Astrocyte (in vitro differentiated cells and primary cell): ENCODE measurements at regions not wholly inside any gene's neighbourhood (a gene's known extent, or its start where the extent isn't known, plus 50 kb on each side); places are given as distances from the start of the nearest gene placed in this dataset.

ENCODE experiments used
- DNase-seq: peaks from one replicate; pipeline ENCODE4 v3.0.0-alpha.2; 2010; ENCODE audit warnings: low read depth
- FAIRE-seq: peaks from 2 replicates; lab custom pipeline; 2011; peaks lifted over from hg19 to GRCh38; lab: Jason Lieb, UNC
- H2AFZ ChIP-seq: 2 replicates; pipeline ENCODE4 v1.6.0; 2012; ENCODE audit warnings: low read depth, low read length, inconsistent platforms
- H3K27ac ChIP-seq: 2 replicates; pipeline ENCODE4 v1.5.1; 2011; ENCODE audit warnings: low read depth, low read length, inconsistent platforms
- H3K27me3 ChIP-seq: 2 replicates; pipeline ENCODE4 v1.6.0; 2011; ENCODE audit warnings: low read length, inconsistent platforms; ENCODE audit not compliant: insufficient read depth
- H3K36me3 ChIP-seq: 2 replicates; pipeline ENCODE4 v1.5.1; 2011; ENCODE audit warnings: low read length, inconsistent platforms; ENCODE audit not compliant: insufficient read depth
- H3K4me1 ChIP-seq: 2 replicates; pipeline ENCODE4 v1.5.1; 2011; ENCODE audit warnings: low read length, inconsistent platforms; ENCODE audit not compliant: insufficient read depth
- H3K4me2 ChIP-seq: 2 replicates; pipeline ENCODE4 v1.6.0; 2012; ENCODE audit warnings: low read length, inconsistent platforms
- H3K4me3 ChIP-seq: 2 replicates; pipeline ENCODE4 v1.5.1; 2011; ENCODE audit warnings: low read depth, mild to moderate bottlenecking, low read length, inconsistent platforms; ENCODE audit not compliant: insufficient read depth
- H3K79me2 ChIP-seq: 2 replicates; pipeline ENCODE4 v1.6.0; 2012; ENCODE audit warnings: mild to moderate bottlenecking, low read length, inconsistent platforms; ENCODE audit not compliant: insufficient read depth
- H3K9ac ChIP-seq: 2 replicates; pipeline ENCODE4 v1.6.0; 2012; ENCODE audit warnings: mild to moderate bottlenecking, low read length, inconsistent platforms
- H3K9me3 ChIP-seq: 2 replicates; pipeline ENCODE4 v1.5.1; 2012; ENCODE audit warnings: low read depth, mild to moderate bottlenecking, low read length, inconsistent platforms; ENCODE audit not compliant: insufficient read depth
- H4K20me1 ChIP-seq: 2 replicates; pipeline ENCODE4 v1.6.0; 2012; ENCODE audit warnings: low read length, inconsistent platforms; ENCODE audit not compliant: insufficient read depth
- H3K27ac Mint-ChIP-seq: one replicate; pipeline ENCODE4 v1.8.0; 2021; ENCODE audit warnings: mild to moderate bottlenecking, mixed read lengths; ENCODE audit not compliant: unreplicated experiment
- H3K27me3 Mint-ChIP-seq: one replicate; pipeline ENCODE4 v1.8.0; 2021; ENCODE audit warnings: low read depth, mixed read lengths; ENCODE audit not compliant: unreplicated experiment
- H3K36me3 Mint-ChIP-seq: one replicate; pipeline ENCODE4 v1.8.0; 2021; ENCODE audit warnings: low read depth, mixed read lengths; ENCODE audit not compliant: unreplicated experiment
- H3K4me1 Mint-ChIP-seq: one replicate; pipeline ENCODE4 v1.8.0; 2021; ENCODE audit warnings: low read depth, mixed read lengths; ENCODE audit not compliant: unreplicated experiment
- H3K4me3 Mint-ChIP-seq: one replicate; pipeline ENCODE4 v1.8.0; 2021; ENCODE audit warnings: mild to moderate bottlenecking, moderate library complexity, mixed read lengths; ENCODE audit not compliant: unreplicated experiment
- H3K9me3 Mint-ChIP-seq: one replicate; pipeline ENCODE4 v1.8.0; 2021; ENCODE audit warnings: mild to moderate bottlenecking, mixed read lengths; ENCODE audit not compliant: unreplicated experiment
- EZH2 ChIP-seq: IDR thresholded peaks from 2 replicates; pipeline ENCODE4 v1.6.1; 2012; ENCODE audit warnings: mild to moderate bottlenecking, low read length, inconsistent platforms; ENCODE audit not compliant: insufficient read depth
- TF ChIP-seq, protein P1 (sequence below): IDR thresholded peaks from 2 replicates; pipeline ENCODE4 v1.5.1; 2011; ENCODE audit warnings: low read depth, mild to moderate bottlenecking, inconsistent platforms, low read length, moderate library complexity; ENCODE audit not compliant: insufficient read depth

DNA sequence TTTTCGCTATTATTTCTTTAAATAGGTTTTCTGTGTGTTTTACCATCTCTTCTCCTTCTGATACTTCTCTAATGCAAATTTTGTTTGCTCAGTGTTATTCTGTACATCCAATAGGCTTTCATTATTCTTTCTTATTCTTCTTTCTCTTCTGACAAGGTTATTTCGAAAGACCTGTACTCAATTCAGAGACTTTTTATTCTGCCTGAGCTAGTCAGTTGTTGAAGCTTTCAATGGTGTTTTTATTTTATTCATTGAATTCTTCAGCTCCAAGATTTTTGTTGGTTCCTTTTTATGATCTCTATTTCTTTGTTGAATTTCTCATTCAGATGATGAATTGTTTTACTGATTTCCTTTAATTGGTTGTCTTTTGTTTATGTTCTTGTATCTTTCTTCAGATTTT, 706.2 kb downstream of the NR2F1-AS1 start:
- no peak for FAIRE-seq

DNA sequence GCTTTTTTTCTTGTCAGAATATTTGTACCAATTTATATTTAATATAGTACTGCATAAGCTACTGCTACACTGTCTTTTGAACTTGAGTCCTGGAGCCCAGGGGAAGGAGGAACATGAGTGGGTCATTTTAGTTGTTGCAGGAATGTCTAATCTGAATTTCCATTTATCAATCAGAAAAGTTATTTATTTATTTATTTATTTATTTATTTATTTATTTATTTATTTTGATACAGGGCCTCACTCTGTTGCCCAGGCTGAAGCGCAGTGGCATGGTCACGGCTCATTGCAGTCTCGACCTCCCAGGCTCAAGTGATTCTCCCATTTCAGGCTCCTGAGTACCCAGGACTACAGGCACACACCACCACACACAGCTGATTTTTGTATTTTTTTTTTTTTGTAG, 712.6 kb downstream of the NR2F1-AS1 start:
- no peak overlapping the region for H3K27ac ChIP-seq
- TF ChIP-seq, protein P1, sequence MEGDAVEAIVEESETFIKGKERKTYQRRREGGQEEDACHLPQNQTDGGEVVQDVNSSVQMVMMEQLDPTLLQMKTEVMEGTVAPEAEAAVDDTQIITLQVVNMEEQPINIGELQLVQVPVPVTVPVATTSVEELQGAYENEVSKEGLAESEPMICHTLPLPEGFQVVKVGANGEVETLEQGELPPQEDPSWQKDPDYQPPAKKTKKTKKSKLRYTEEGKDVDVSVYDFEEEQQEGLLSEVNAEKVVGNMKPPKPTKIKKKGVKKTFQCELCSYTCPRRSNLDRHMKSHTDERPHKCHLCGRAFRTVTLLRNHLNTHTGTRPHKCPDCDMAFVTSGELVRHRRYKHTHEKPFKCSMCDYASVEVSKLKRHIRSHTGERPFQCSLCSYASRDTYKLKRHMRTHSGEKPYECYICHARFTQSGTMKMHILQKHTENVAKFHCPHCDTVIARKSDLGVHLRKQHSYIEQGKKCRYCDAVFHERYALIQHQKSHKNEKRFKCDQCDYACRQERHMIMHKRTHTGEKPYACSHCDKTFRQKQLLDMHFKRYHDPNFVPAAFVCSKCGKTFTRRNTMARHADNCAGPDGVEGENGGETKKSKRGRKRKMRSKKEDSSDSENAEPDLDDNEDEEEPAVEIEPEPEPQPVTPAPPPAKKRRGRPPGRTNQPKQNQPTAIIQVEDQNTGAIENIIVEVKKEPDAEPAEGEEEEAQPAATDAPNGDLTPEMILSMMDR = no peak
- no peak for TF ChIP-seq EZH2
- FAIRE-seq (no peak), DNase-seq (no peak)
- H2AFZ ChIP-seq = no peak overlapping the region
- H3K36me3 Mint-ChIP-seq = no peaks in the 10 kb centered on the region
- H3K27me3 ChIP-seq = no peaks in the 10 kb centered on the region
- H4K20me1 ChIP-seq = no peaks in the 10 kb centered on the region
- no peak overlapping the region for H3K4me3 ChIP-seq
- H3K4me2 ChIP-seq = no peak overlapping the region
- no peak overlapping the region for H3K4me3 Mint-ChIP-seq
- H3K4me1 Mint-ChIP-seq = no peaks in the 10 kb centered on the region
- no peaks in the 10 kb centered on the region for H3K4me1 ChIP-seq
- no peaks in the 10 kb centered on the region for H3K36me3 ChIP-seq
- no peak overlapping the region for H3K27ac Mint-ChIP-seq
- H3K9ac ChIP-seq = no peak overlapping the region
- H3K79me2 ChIP-seq = no peaks in the 10 kb centered on the region
- no peaks in the 10 kb centered on the region for H3K9me3 ChIP-seq
- H3K9me3 Mint-ChIP-seq = no peaks in the 10 kb centered on the region
- no peaks in the 10 kb centered on the region for H3K27me3 Mint-ChIP-seq

More for the DNA sequence above, 706.2 kb downstream of the NR2F1-AS1 start:
- Histone ChIP-seq H3K27ac (no peak overlapping the region), H2AFZ (no peak overlapping the region), H3K4me2 (no peak overlapping the region), H3K9me3 (no peaks in the 10 kb centered on the region), H3K27me3 (no peaks in the 10 kb centered on the region), H3K36me3 (no peaks in the 10 kb centered on the region), H4K20me1 (no peaks in the 10 kb centered on the region), H3K4me1 (no peaks in the 10 kb centered on the region), H3K9ac (no peak overlapping the region), H3K79me2 (no peaks in the 10 kb centered on the region), H3K4me3 (no peak overlapping the region)
- H3K4me1 Mint-ChIP-seq = no peaks in the 10 kb centered on the region
- H3K4me3 Mint-ChIP-seq = no peak overlapping the region
- no peak for TF ChIP-seq EZH2
- TF ChIP-seq, protein P1 = no peak
- H3K27ac Mint-ChIP-seq = no peak overlapping the region
- no peaks in the 10 kb centered on the region for H3K27me3 Mint-ChIP-seq
- DNase-seq = no peak
- peaks cover 16% of the 10 kb centered on the region for H3K9me3 Mint-ChIP-seq
- peaks cover 5% of the 10 kb centered on the region for H3K36me3 Mint-ChIP-seq

DNA sequence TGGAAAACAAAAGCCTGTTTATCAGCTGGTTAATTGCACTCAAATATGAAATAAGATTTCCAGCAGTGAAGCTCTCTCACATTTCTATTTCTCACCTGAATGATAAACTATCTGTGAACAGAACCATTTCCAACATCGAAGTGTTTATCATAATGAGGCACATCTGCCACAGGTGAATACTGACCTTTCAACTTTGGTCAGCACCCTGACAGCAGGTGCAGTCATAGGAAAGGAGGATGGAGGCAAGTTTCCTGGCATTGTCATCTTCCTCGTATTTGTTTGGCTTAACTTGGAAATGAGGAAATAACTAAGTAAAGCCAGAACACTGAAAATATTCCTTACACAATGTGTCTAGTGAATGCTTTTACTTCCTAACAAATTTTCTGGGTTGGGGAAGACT, 716.4 kb downstream of the NR2F1-AS1 start:
- no peak for TF ChIP-seq EZH2
- TF ChIP-seq, protein P1 = no peak
- H3K4me3 ChIP-seq = no peak overlapping the region
- H3K27me3 Mint-ChIP-seq = no peaks in the 10 kb centered on the region
- H3K9me3 Mint-ChIP-seq = no peaks in the 10 kb centered on the region
- no peak overlapping the region for H2AFZ ChIP-seq
- DNase-seq (no peak), FAIRE-seq (no peak)
- no peak overlapping the region for H3K27ac Mint-ChIP-seq
- H3K4me1 Mint-ChIP-seq = no peaks in the 10 kb centered on the region
- H4K20me1 ChIP-seq = no peaks in the 10 kb centered on the region
- H3K36me3 ChIP-seq = no peaks in the 10 kb centered on the region
- H3K27me3 ChIP-seq = no peaks in the 10 kb centered on the region
- no peak overlapping the region for H3K4me2 ChIP-seq
- H3K27ac ChIP-seq = no peak overlapping the region
- no peak overlapping the region for H3K9ac ChIP-seq
- no peaks in the 10 kb centered on the region for H3K79me2 ChIP-seq
- H3K4me3 Mint-ChIP-seq = no peak overlapping the region
- H3K4me1 ChIP-seq = no peaks in the 10 kb centered on the region
- no peaks in the 10 kb centered on the region for H3K9me3 ChIP-seq
- H3K36me3 Mint-ChIP-seq = no peaks in the 10 kb centered on the region
